Activated naive CD4-positive, alpha-beta T cell treated with anti-CD3 and anti-CD28 coated beads, Interleukin-2, amount 50 U/mL, for 72 hours (primary cell): ENCODE measurements at regions not wholly inside any gene's neighbourhood (a gene's known extent, or its start where the extent isn't known, plus 50 kb on each side); places are given as distances from the start of the nearest gene placed in this dataset.

Experiments
- ATAC-seq, 2 donors: fragments of 150-1000 bp; cut with Tn5 transposase; 2 replicates each; pipeline ENCODE4 v1.10.0; 2021; ENCODE audit warnings: mild to moderate bottlenecking in 2 of 2, moderate library complexity in 2 of 2
- DNase-seq, 2 donors: peaks; one replicate each; pipeline ENCODE4 v3.0.0; 2021 to 2022; ENCODE audit warnings: low spot score in 2 of 2
- H3K27ac Mint-ChIP-seq, 2 donors: one replicate each; pipeline ENCODE4 v1.8.0; 2022; ENCODE audit warnings: mild to moderate bottlenecking in 2 of 2, mixed read lengths in 2 of 2
- H3K36me3 Mint-ChIP-seq, 2 donors: one replicate each; pipeline ENCODE4 v1.8.0; 2022; ENCODE audit warnings: mixed read lengths in 2 of 2
- H3K9me3 Mint-ChIP-seq, 2 donors: one replicate each; pipeline ENCODE4 v1.8.0; 2022; ENCODE audit warnings: mixed read lengths in 2 of 2

- no peak for DNase-seq
- Mint-ChIP-seq H3K27ac (no peak overlapping the region), H3K9me3 (no peaks in the 10 kb centered on the region), H3K36me3 (no peaks in the 10 kb centered on the region)
- no peak for ATAC-seq
These were observed 326.9 kb downstream of the CTTN start for GRCh38 chr11:70725278-70725677.

- H3K9me3 Mint-ChIP-seq = no peaks in the 10 kb centered on the region
- ATAC-seq (no peak), DNase-seq (no peak)
- H3K36me3 Mint-ChIP-seq = no peaks in the 10 kb centered on the region
- H3K27ac Mint-ChIP-seq = no peak overlapping the region
These were observed 327.4 kb downstream of the CTTN start for GRCh38 chr11:70725739-70726138.

- H3K36me3 Mint-ChIP-seq = no peaks in the 10 kb centered on the region
- no peaks in the 10 kb centered on the region for H3K9me3 Mint-ChIP-seq
- ATAC-seq (no peak), DNase-seq (no peak)
- H3K27ac Mint-ChIP-seq = no peak overlapping the region
These were observed 328.7 kb downstream of the CTTN start for GRCh38 chr11:70727021-70727420.

- H3K36me3 Mint-ChIP-seq = no peaks in the 10 kb centered on the region
- no peak for ATAC-seq
- no peak overlapping the region for H3K27ac Mint-ChIP-seq
- DNase-seq = no peak
- no peaks in the 10 kb centered on the region for H3K9me3 Mint-ChIP-seq
These were observed 329.7 kb downstream of the CTTN start for GRCh38 chr11:70727899-70728620.

- H3K9me3 Mint-ChIP-seq = no peaks in the 10 kb centered on the region
- H3K27ac Mint-ChIP-seq = no peak overlapping the region
- DNase-seq (no peak), ATAC-seq (no peak)
- no peaks in the 10 kb centered on the region for H3K36me3 Mint-ChIP-seq
These were observed 331.6 kb downstream of the CTTN start for GRCh38 chr11:70729949-70730348.

- DNase-seq (no peak), ATAC-seq (no peak)
- H3K36me3 Mint-ChIP-seq = no peaks in the 10 kb centered on the region
- peak overlapping the region in 1 of 2 donors; percentile 55 for H3K27ac Mint-ChIP-seq
- no peaks in the 10 kb centered on the region for H3K9me3 Mint-ChIP-seq
These were observed 332.1 kb downstream of the CTTN start for GRCh38 chr11:70730411-70730810.

GRCh38 chr11:70731271-70732022 lies 333.1 kb downstream of the CTTN start:
- Mint-ChIP-seq H3K36me3 (no peaks in the 10 kb centered on the region), H3K27ac (no peak overlapping the region)

GRCh38 chr11:70732023-70732880 lies 333.9 kb downstream of the CTTN start:
- no peak overlapping the region for H3K27ac Mint-ChIP-seq
- DNase-seq (no peak), ATAC-seq (no peak)
- H3K36me3 Mint-ChIP-seq = no peaks in the 10 kb centered on the region
- no peaks in the 10 kb centered on the region for H3K9me3 Mint-ChIP-seq

More at GRCh38 chr11:70731271-70732022, 333.1 kb downstream of the CTTN start:
- DNase-seq (no peak), ATAC-seq (no peak)
- no peaks in the 10 kb centered on the region for H3K9me3 Mint-ChIP-seq

- no peak for DNase-seq
- ATAC-seq = no peak
- no peaks in the 10 kb centered on the region for H3K9me3 Mint-ChIP-seq
- no peaks in the 10 kb centered on the region for H3K36me3 Mint-ChIP-seq
- H3K27ac Mint-ChIP-seq = peak overlapping the region in 1 of 2 donors; percentile 30
These were observed 334.5 kb downstream of the CTTN start for GRCh38 chr11:70732881-70733196.

GRCh38 chr11:70733327-70734325 lies 335.3 kb downstream of the CTTN start:
- Mint-ChIP-seq H3K36me3 (no peaks in the 10 kb centered on the region), H3K9me3 (no peaks in the 10 kb centered on the region), H3K27ac (peak overlapping the region in 1 of 2 donors; percentile 14)
- no peak for ATAC-seq
- DNase-seq = no peak

GRCh38 chr11:70734379-70734778 lies 336.1 kb downstream of the CTTN start:
- Mint-ChIP-seq H3K27ac (no peak overlapping the region), H3K9me3 (no peaks in the 10 kb centered on the region)
- no peak for ATAC-seq

GRCh38 chr11:70734911-70735310 lies 336.6 kb downstream of the CTTN start:
- no peak for ATAC-seq

More at GRCh38 chr11:70734379-70734778, 336.1 kb downstream of the CTTN start:
- no peaks in the 10 kb centered on the region for H3K36me3 Mint-ChIP-seq
- DNase-seq = no peak

GRCh38 chr11:70735976-70736375 lies 337.6 kb downstream of the CTTN start:
- DNase-seq (no peak), ATAC-seq (no peak)
- Mint-ChIP-seq H3K9me3 (no peaks in the 10 kb centered on the region), H3K36me3 (no peaks in the 10 kb centered on the region), H3K27ac (no peak overlapping the region)

More at GRCh38 chr11:70734911-70735310, 336.6 kb downstream of the CTTN start:
- Mint-ChIP-seq H3K9me3 (no peaks in the 10 kb centered on the region), H3K36me3 (no peaks in the 10 kb centered on the region), H3K27ac (no peak overlapping the region)
- no peak for DNase-seq

- Mint-ChIP-seq H3K36me3 (no peaks in the 10 kb centered on the region), H3K27ac (no peak overlapping the region), H3K9me3 (no peaks in the 10 kb centered on the region)
- ATAC-seq (no peak), DNase-seq (no peak)
These were observed 338.1 kb downstream of the CTTN start for GRCh38 chr11:70736461-70736860.

- DNase-seq = no peak
- no peak for ATAC-seq
- H3K36me3 Mint-ChIP-seq = no peaks in the 10 kb centered on the region
- H3K9me3 Mint-ChIP-seq = no peaks in the 10 kb centered on the region
- no peak overlapping the region for H3K27ac Mint-ChIP-seq
These were observed 338.8 kb downstream of the CTTN start for GRCh38 chr11:70736937-70737640.
